Mammary epithelial cell (primary cell): ENCODE measurements at regions not wholly inside any gene's neighbourhood (a gene's known extent, or its start where the extent isn't known, plus 50 kb on each side); places are given as distances from the start of the nearest gene placed in this dataset.
"Not testable (repeated sequence)": the region's sequence is repeated elsewhere in the genome, so short reads cannot be mapped to it uniquely, and the experiment has no call there.

ENCODE experiments used
- EZH2 ChIP-seq: IDR thresholded peaks from 2 replicates; pipeline ENCODE4 v1.6.1; 2012; ENCODE audit warnings: low read length, inconsistent platforms, borderline replicate concordance
- TF ChIP-seq, protein P1 (sequence below), 2 donors: IDR thresholded peaks in 1 of 2; conservative IDR thresholded peaks in 1 of 2; 2 replicates each; pipeline ENCODE4 v1.5.1; 2011 to 2012; ENCODE audit warnings: inconsistent platforms in 2 of 2, low read length in 2 of 2, mild to moderate bottlenecking in 2 of 2, control low read depth in 1 of 2, low read depth in 1 of 2; ENCODE audit not compliant: insufficient read depth in 1 of 2; ENCODE audit errors: extremely low read depth in 1 of 2

DNA sequence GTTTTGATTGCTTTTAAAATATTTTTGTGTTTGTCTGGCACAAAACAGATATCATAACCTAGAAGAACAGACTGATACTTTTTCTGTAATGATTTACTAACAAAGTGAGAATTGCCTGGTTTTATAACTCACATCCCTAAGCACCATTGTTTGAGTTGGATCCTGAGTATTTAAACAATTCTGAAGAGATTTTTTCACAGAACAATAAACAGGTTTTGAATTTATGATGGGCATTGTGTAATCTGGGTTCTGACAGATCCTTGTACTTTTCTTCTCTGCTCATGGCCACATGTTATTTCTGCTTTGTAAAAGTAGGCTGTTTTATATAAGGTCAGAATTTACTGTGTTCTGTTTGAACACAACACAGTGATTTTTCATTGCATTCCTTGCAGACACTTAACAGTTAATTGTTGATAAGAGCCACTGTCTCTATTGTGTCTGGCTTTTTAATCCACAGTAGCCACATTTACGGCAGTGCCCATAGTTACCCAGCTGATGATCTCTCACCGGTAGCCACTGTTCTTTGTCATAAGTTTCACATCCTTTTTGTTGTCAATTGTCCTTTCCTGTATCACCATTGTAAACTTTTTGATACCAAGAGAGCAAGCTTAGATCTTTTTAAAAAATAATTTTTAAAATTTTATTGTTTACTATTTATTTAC, 1548.1 kb downstream of the KHDRBS2 start:
- TF ChIP-seq, protein P1, sequence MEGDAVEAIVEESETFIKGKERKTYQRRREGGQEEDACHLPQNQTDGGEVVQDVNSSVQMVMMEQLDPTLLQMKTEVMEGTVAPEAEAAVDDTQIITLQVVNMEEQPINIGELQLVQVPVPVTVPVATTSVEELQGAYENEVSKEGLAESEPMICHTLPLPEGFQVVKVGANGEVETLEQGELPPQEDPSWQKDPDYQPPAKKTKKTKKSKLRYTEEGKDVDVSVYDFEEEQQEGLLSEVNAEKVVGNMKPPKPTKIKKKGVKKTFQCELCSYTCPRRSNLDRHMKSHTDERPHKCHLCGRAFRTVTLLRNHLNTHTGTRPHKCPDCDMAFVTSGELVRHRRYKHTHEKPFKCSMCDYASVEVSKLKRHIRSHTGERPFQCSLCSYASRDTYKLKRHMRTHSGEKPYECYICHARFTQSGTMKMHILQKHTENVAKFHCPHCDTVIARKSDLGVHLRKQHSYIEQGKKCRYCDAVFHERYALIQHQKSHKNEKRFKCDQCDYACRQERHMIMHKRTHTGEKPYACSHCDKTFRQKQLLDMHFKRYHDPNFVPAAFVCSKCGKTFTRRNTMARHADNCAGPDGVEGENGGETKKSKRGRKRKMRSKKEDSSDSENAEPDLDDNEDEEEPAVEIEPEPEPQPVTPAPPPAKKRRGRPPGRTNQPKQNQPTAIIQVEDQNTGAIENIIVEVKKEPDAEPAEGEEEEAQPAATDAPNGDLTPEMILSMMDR (conservative IDR thresholded peaks at IDR 0.05 in 1 of 2, IDR thresholded peaks at IDR 0.05 in 1 of 2; ENCODE audit: extremely low read depth in 1 of 2, insufficient read depth in 1 of 2, low read depth in 1 of 2, low read length in 2 of 2), result not testable (repeated sequence)
- TF ChIP-seq EZH2, result not testable (repeated sequence)
